Left lung (tissue), 4 donors: ENCODE measurements at regions not wholly inside any gene's neighbourhood (a gene's known extent, or its start where the extent isn't known, plus 50 kb on each side); places are given as distances from the start of the nearest gene placed in this dataset.

Source experiments
- ATAC-seq: fragments of 200-7000 bp; cut with Tn5 transposase; one replicate; pipeline ENCODE4 v1.9.1; 2020; ENCODE audit warnings: moderate library complexity
- DNase-seq, 4 donors: peaks; one replicate each; pipeline ENCODE4 v3.0.0-alpha.2; 2013 to 2020
- H3K27ac ChIP-seq, 2 donors: fragments of 200-600 bp; sonication (generic) in 1 of 2; one replicate each; pipeline versions ENCODE4 v1.5.0 to v1.8.0; 2020 to 2021
- H3K27me3 ChIP-seq, 2 donors: fragments of 200-600 bp; sonication (generic) in 1 of 2; one replicate each; pipeline versions ENCODE4 v1.5.0 to v1.8.0; 2020 to 2021
- H3K36me3 ChIP-seq, 2 donors: fragments of 200-600 bp; sonication (generic) in 1 of 2; one replicate each; pipeline versions ENCODE4 v1.5.0 to v1.8.0; 2020 to 2021
- H3K4me1 ChIP-seq, 2 donors: fragments of 200-600 bp; one replicate each; pipeline ENCODE4 v1.8.0; 2021
- H3K4me3 ChIP-seq, 2 donors: fragments of 200-600 bp; sonication (generic) in 1 of 2; one replicate each; pipeline versions ENCODE4 v1.5.0 to v1.8.0; 2020 to 2021; ENCODE audit warnings: mild to moderate bottlenecking in 1 of 2
- H3K9me3 ChIP-seq, 2 donors: fragments of 200-600 bp; sonication (generic) in 1 of 2; one replicate each; pipeline versions ENCODE4 v1.5.0 to v1.8.0; 2020 to 2021
- intact Hi-C, 2 donors: fragments of 100-400 bp; cut with DNase I; formaldehyde crosslinking; loops; one replicate each; pipeline versions ENCODE4 v1.11.2 to v1.14.2; 2022
- TF ChIP-seq, protein P1 (sequence below), 2 donors: fragments of 200-600 bp; sonication (generic) in 1 of 2; IDR thresholded peaks; one replicate each; pipeline versions ENCODE4 v1.5.0 to v1.8.0; 2021; ENCODE audit warnings: antibody characterized with exemption in 2 of 2
- donor health status: DM: no; HTN: yes; CAD: no.
- donor health status: DM: no; HTN: no; CAD: no.

DNA sequence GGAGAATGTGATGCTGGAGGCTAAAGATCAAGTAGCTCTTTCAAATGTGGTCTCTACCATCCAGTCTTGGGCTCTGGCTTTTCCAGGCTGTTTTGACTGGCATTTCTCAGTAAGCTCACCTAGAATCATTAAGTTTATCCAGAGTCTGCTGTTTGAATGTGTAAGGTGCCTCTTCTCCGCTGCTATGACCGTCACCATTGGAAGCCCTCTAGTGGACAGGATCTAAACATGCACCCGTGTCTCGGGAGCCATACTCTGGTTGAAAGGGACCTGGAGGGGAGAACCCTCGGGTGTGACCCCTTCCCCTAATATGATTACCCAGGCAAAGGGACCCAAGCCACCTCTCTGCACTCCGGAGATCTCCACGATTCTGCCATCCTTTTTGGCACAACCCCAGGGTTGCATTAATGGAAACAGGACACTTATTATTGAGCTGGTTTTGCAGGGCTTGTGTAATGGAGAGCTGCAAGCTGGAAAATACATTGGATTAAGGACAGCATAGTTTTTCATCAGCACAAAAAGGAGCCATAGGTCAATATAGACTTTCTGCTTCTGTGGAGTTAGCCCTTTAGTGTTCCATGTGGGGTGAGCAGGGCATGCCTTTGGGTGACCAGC lies 191.0 kb upstream of the LARGE1 start:
- peak in 1 of 4 donors; percentile 24 for DNase-seq
- Histone ChIP-seq H3K27me3 (peaks cover 0 to 8% of the 10 kb centered on the region in 2 donors), H3K36me3 (no peaks in the 10 kb centered on the region), H3K27ac (no peak overlapping the region), H3K4me3 (no peak overlapping the region), H3K9me3 (no peaks in the 10 kb centered on the region), H3K4me1 (no peaks in the 10 kb centered on the region)
- ATAC-seq: peak; percentile 89
- TF ChIP-seq, protein P1, sequence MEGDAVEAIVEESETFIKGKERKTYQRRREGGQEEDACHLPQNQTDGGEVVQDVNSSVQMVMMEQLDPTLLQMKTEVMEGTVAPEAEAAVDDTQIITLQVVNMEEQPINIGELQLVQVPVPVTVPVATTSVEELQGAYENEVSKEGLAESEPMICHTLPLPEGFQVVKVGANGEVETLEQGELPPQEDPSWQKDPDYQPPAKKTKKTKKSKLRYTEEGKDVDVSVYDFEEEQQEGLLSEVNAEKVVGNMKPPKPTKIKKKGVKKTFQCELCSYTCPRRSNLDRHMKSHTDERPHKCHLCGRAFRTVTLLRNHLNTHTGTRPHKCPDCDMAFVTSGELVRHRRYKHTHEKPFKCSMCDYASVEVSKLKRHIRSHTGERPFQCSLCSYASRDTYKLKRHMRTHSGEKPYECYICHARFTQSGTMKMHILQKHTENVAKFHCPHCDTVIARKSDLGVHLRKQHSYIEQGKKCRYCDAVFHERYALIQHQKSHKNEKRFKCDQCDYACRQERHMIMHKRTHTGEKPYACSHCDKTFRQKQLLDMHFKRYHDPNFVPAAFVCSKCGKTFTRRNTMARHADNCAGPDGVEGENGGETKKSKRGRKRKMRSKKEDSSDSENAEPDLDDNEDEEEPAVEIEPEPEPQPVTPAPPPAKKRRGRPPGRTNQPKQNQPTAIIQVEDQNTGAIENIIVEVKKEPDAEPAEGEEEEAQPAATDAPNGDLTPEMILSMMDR (IDR thresholded peaks at IDR 0.05): peak; percentile 63 to 67
- intact Hi-C loops: no loop called here

DNA sequence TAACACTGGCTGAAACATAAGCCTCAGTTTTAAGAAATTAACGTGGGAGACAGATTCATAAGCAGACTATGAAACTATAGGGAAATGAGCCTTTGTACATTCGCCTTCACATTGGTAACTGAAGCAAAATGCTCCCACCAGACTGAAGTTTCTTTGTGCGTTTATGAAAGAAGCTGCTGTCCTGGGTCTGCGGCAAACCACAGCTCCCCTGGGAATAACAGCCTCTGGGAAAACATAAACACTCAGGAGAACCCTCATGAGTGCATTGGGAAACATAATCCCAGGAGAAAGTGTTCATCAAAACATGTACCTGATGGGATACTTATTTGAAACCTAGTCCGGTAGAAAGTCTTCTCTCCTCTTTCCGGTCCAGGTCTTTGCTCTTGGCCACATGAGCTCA lies 193.1 kb upstream of the LARGE1 start:
- TF ChIP-seq, protein P1 (IDR thresholded peaks at IDR 0.05): no peak
- no peaks in the 10 kb centered on the region for H3K27me3 ChIP-seq
- DNase-seq: no peak
- intact Hi-C loops: no loop called here
- no peak overlapping the region for H3K4me3 ChIP-seq
- peaks cover 0 to 5% of the 10 kb centered on the region in 2 donors for H3K9me3 ChIP-seq
- H3K27ac ChIP-seq: no peak overlapping the region
- H3K4me1 ChIP-seq: no peaks in the 10 kb centered on the region
- ATAC-seq: no peak
- H3K36me3 ChIP-seq: no peaks in the 10 kb centered on the region

DNA sequence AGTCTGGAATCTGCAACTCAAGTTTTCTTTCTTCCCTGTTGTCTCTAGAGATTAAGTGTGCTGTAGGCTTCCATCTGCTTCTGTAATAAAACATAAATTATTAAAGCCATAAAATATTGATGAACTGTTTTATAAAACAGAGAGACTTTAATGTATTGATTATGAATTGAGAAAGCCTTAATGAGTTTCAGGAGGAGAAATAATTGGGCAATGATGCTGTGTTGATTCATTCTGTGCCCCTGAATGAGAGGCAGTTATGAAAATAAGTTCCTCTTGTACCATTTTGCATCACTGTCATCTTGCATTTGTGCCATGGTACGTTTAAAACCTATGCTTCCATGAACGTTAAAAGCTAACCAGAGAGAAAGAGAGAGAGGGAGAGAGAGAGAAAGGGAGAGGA lies 194.1 kb upstream of the LARGE1 start:
- no peak for ATAC-seq
- Histone ChIP-seq H3K27ac (no peak overlapping the region), H3K27me3 (no peaks in the 10 kb centered on the region), H3K36me3 (no peaks in the 10 kb centered on the region), H3K9me3 (peaks cover 0 to 5% of the 10 kb centered on the region in 2 donors), H3K4me1 (no peaks in the 10 kb centered on the region), H3K4me3 (no peak overlapping the region)
- TF ChIP-seq, protein P1 (IDR thresholded peaks at IDR 0.05): no peak
- DNase-seq: no peak
- intact Hi-C loops: no loop called here

DNA sequence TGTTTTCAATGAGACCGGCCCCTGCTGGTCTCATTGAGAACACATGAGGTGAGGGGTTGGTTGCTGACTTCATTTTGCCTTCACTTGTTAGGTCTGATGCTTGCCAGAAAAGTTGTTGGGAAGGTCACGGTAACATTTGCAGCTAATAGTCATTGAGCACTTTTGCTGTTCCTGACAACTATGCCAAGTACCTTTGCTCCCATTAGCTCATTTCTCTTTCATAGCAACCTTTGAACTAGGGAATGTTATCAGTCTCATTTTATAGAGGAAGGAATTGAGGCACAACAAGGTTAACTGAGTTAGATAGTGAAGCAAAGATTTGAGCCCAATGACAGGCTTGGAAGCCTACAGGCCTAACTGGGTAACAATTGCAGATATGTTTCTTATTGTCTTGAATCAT lies 195.4 kb upstream of the LARGE1 start:
- H3K4me3 ChIP-seq: no peak overlapping the region
- no peak for ATAC-seq
- TF ChIP-seq, protein P1 (IDR thresholded peaks at IDR 0.05): no peak
- H3K9me3 ChIP-seq: peaks cover 0 to 5% of the 10 kb centered on the region in 2 donors
- DNase-seq: no peak
- no peaks in the 10 kb centered on the region for H3K27me3 ChIP-seq
- no peaks in the 10 kb centered on the region for H3K4me1 ChIP-seq
- H3K27ac ChIP-seq: no peak overlapping the region
- no peaks in the 10 kb centered on the region for H3K36me3 ChIP-seq
- intact Hi-C loops: no loop called here

DNA sequence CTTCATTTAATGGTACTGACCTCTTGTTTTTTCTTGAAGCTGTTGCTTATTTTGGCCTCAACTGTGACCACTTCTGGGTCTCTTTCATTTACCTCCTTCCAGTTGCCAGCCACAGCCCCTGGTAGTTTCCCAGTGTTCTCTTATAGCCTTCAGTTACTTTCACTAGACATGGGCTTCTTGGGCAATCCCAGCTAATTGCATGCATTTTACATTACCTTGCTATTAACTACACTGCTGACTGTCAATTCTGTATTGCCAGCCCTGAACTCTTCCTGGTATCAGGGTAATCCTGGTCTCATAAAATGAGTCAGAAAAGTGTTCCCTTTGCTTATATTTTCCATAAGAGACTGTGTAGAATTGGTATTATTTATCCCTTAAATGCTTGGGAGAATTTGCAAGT lies 195.8 kb upstream of the LARGE1 start:
- Histone ChIP-seq H3K4me1 (no peaks in the 10 kb centered on the region), H3K9me3 (peaks cover 0 to 5% of the 10 kb centered on the region in 2 donors), H3K27me3 (no peaks in the 10 kb centered on the region), H3K4me3 (no peak overlapping the region), H3K36me3 (no peaks in the 10 kb centered on the region), H3K27ac (no peak overlapping the region)
- no peak for ATAC-seq
- intact Hi-C loops: no loop called here
- TF ChIP-seq, protein P1 (IDR thresholded peaks at IDR 0.05): no peak
- DNase-seq: no peak
